HS-27A (cell line): ENCODE measurements at regions not wholly inside any gene's neighbourhood (a gene's known extent, or its start where the extent isn't known, plus 50 kb on each side); places are given as distances from the start of the nearest gene placed in this dataset.

Experiments
- DNase-seq: peaks from one replicate; pipeline ENCODE4 v3.0.0-alpha.2; 2012; ENCODE audit warnings: low read depth, missing footprints

GRCh38 chr3:152719264-152719663 lies 115.7 kb upstream of the P2RY1 start:
- no peak for DNase-seq

GRCh38 chr3:152720951-152721718 lies 113.8 kb upstream of the P2RY1 start:
- no peak for DNase-seq

- DNase-seq: no peak
These were observed 110.7 kb upstream of the P2RY1 start for GRCh38 chr3:152724270-152724669.

- DNase-seq: no peak
These were observed 106.5 kb upstream of the P2RY1 start for GRCh38 chr3:152728231-152728980.

GRCh38 chr3:152729906-152730305 lies 105.0 kb upstream of the P2RY1 start:
- DNase-seq: no peak

GRCh38 chr3:152731511-152731910 lies 103.4 kb upstream of the P2RY1 start:
- DNase-seq: no peak

DNA sequence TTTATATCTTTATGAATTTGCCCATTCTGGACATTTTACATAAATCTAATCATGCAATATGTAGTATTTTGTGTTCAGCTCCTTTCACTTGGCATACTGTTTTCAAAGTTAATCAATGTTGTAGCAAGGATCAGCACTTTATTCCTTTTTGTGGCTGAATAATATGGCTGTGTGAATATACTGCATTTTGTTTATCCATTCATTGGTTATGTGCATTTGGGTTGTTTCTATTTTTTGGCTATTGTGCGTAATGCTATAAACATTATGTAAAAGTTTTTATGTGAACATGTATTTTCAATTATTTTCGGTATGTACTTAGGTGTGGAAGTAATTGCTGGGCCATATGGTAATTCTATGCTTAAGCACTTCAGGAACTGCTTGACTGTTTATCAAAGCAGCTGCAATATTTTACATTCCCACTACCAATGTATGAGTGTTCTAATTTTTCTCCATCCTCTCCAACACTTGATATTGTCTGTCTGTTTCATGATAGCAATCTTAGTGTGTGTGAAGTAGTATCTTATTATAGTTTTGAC lies 101.3 kb upstream of the P2RY1 start:
- no peak for DNase-seq

DNA sequence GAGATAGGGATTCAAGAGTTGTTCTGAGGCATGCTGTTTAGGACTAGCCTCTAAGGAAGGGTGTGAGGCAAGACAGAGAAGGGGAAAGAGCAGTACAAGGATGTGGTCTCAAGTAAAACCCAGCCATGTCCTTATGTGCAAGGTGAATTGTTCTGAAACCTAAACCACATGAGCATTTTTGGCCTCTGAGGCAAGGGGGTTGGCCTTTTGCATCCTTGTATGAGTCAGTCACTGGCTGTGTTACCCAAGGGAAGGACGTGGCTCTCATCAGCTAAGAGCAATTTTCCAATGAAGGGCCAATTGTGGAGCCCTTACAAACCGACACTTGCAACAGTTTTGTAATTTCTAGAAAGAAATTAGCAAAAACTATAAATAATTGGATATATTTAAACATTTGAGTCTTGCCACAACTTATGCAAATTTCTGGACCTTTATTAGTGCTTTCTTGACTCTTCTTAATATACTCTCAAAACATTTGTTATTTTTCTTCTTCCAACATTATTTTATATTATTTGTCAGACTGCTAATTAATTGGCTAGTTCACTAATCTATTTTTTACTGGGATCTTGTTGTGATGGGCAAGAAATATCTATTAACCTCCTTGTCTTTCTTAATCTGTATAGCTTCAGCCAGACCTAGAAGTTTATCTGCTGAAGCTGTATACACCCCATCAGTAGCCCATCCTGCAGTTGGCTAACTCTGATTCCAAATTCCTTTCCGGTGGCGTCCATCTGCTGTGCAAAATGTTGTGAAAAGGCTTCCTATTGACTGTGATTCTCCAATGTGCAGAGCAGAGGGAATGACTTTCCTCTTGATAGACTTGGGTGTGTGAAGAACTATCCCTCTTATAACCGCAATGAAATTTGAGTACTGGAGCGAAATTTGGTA lies 97.7 kb upstream of the P2RY1 start:
- no peak for DNase-seq

GRCh38 chr3:152738656-152739055 lies 96.3 kb upstream of the P2RY1 start:
- DNase-seq: no peak

GRCh38 chr3:152742368-152743347 lies 92.3 kb upstream of the P2RY1 start:
- no peak for DNase-seq

- DNase-seq: no peak
These were observed 89.3 kb upstream of the P2RY1 start for GRCh38 chr3:152745646-152746045.

- no peak for DNase-seq
These were observed 80.6 kb upstream of the P2RY1 start for GRCh38 chr3:152754303-152754702.

GRCh38 chr3:152756807-152757206 lies 78.1 kb upstream of the P2RY1 start:
- no peak for DNase-seq

- no peak for DNase-seq
These were observed 74.8 kb upstream of the P2RY1 start for GRCh38 chr3:152760024-152760563.

DNA sequence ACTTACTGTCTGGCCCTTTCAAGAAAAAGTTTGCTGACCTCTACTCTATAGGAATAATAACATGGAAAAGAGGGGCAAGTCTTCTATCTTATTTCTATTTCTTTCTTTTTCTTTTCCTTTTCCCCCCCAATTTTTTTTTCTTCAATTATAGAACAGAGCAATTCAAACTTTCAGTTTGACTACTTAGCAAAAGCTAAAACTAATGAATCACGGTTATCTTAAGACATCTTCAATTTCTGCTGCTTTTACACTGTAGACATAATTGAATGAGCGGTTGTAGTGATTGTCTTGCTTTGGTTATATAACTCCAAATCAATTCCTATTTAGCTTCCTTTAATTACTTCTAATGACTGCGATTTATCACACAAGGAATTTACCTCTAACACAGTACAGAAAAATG lies 74.3 kb upstream of the P2RY1 start:
- DNase-seq: no peak

GRCh38 chr3:152768478-152768877 lies 66.5 kb upstream of the P2RY1 start:
- DNase-seq: no peak

- no peak for DNase-seq
These were observed 65.4 kb upstream of the P2RY1 start for GRCh38 chr3:152769523-152769922.

DNA sequence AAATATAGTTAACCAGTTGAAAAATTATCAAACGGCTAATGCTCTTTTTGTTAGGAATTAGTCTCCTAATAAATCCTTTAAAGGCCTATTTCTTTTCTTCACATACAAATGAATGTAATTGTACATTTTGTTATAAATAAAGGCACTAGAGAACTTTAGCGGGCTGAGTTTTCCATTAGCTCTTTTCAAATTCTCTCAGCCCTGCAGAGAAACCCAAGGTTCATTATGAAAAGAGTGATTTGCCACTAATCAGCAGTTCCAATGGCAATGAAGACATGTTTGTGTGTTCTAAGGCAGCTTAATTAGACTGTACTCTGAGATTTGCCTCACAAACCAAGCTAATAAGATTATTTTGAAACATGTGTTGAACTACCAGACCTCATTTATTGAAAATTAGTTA lies 64.6 kb upstream of the P2RY1 start:
- DNase-seq: no peak

DNA sequence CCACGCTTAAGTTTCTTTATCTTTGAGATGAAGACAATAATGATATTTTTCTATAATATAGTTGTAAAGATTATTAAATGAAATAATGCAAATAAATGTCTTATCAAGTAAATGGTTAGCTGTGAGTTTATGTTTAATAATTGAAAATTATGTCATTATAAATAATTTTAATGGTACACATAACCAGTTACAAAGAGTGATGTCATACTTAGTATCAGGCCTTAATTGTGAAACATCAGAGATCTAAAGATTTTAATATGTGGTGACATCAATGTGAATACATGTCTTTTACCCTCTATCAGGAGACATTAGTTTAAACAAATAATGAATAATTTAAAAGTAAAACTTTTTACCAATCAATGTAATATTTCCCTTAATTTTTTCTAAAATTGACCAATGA lies 63.8 kb upstream of the P2RY1 start:
- no peak for DNase-seq

GRCh38 chr3:152772674-152773225 lies 62.2 kb upstream of the P2RY1 start:
- DNase-seq: no peak
